ENCODE measurements at regions not wholly inside any gene's neighbourhood (a gene's known extent, or its start where the extent isn't known, plus 50 kb on each side); places are given as distances from the start of the nearest gene placed in this dataset.
"Not testable (repeated sequence)": the region's sequence is repeated elsewhere in the genome, so short reads cannot be mapped to it uniquely, and the experiment has no call there.

DNA sequence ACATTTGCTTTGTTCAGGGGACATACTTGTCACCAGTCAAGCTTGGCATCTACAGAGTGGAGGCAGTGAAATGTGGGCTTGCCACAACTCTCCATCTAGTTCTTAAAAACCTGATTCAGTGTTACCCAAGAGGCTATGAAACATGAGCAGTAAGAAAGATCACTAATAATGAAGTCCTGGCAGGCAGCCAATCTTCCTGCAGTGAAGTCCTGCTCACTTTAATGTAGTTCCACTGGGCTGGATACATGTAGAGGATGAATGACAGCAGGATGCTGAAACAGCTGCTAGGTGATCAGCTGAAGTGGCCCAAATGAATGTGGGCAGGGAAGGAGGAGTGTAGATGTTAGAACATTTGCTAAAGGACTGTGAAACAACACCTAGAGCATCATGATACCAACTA, 1213.1 kb downstream of the OLFM4 start:
- intact Hi-C loops (cut with DNase I) = no loop called here

DNA sequence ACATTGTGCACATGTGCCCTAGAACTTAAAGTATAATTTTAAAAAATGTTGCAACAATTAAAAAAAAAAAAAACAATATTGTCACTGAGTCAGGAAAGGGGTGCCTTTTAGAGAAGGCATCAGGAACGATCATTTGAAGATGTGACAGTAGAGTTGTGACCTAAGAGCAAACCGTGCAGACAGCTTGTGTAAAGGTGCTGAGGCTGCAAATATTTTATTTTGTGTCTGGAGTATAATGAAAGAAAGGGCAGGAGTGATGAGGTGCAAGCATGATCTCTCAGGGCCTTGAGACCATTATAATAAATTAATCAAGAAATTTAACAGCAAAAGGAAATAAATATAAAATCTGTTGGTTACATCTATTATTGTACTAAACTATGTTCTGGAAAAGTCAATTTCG, 1219.7 kb downstream of the OLFM4 start:
- intact Hi-C loops (cut with DNase I) = no loop called here
- no peak for DNase-seq (ENCODE audit: low spot score)

More for the DNA sequence above, 1213.1 kb downstream of the OLFM4 start:
- no peak for DNase-seq (ENCODE audit: low spot score)

DNA sequence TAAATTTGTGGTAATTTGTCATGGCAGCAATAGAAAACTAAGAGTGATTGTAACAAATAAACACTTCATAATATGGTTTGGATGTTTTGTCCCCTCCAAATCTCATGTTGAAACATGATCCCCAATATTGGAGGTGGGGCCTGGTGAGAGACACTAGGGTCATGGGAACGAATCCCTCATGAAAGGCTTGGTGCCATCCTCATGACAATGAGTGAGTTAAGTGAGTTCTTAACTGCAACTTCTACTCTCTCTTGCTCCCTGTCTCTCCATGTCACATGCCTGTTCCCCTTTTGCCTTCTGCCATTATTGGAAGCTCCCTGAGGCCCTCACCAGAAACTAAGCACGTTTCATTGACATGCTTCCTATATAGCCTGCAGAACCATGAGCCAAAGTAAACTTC, 1233.2 kb downstream of the OLFM4 start:
- intact Hi-C loops (cut with DNase I) = no loop called here
- no peak for DNase-seq (ENCODE audit: low spot score)

DNA sequence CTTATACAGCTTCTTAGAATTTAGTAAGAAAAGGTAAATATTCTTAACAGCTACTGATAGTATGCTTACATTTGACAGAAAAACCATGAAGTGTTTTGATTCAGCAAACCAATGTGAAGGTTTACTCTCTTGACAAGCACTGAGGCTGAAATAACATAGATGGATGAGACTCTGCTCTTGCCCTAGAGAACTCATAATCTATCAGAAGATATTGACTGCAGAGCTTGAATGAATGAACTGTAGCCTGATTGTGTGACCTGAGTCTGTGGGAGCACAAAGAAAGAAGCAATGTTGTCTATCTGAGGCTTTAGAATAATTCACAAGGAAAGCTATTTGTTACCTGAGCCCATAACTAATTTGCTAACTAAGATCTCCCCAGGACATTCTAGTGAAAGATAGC, 1235.3 kb downstream of the OLFM4 start:
- no peak for DNase-seq (ENCODE audit: low spot score)
- intact Hi-C loops (cut with DNase I) = no loop called here

DNA sequence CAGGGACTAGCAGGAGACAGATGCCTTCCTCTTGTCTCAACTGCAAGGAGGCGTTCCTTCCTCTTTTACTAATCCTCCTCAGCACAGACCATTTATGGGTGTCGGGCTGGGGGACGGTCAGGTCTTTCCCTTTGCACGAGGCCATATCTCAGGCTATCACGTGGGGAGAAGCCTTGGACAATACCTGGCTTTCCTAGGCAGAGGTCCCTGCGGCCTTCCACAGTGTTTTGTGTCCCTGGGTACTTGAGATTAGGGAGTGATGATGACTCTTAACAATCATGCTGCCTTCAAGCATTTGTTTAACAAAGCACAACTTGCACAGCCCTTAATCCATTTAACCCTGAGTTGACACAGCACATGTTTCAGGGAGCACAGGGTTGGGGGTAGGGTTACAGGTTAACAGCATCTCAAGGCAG, 1238.6 kb downstream of the OLFM4 start:
- intact Hi-C loops (cut with DNase I); DNase-seq (ENCODE audit: low spot score): not testable (repeated sequence)

DNA sequence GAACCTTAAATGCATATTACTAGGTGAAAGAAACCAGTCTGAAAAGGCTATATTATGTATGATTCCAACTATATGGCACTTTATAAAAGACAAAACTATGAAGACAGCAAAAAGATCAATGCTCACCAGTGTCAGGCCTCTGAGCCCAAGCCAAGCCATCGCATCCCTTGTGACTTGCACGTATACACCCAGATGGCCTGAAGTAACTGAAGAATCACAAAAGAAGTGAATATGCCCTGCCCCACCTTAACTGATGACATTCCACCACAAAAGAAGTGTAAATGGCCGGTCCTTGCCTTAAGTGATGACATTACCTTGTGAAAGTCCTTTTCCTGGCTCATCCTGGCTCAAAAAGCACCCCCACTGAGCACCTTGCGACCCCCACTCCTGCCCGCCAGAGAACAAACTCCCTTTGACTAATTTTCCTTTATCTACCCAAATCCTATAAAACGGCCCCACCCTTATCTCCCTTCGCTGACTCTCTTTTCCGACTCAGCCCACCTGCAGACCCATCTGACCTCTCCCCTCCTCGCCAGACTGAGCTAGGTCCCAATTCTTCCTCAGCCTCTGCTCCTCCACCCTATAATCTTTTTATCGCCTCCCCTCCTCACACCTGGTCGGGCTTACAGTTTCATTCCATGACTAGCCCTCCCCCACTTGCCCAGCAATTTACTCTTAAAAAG, 1239.5 kb downstream of the OLFM4 start:
- DNase-seq (ENCODE audit: low spot score); intact Hi-C loops (cut with DNase I): not testable (repeated sequence)

DNA sequence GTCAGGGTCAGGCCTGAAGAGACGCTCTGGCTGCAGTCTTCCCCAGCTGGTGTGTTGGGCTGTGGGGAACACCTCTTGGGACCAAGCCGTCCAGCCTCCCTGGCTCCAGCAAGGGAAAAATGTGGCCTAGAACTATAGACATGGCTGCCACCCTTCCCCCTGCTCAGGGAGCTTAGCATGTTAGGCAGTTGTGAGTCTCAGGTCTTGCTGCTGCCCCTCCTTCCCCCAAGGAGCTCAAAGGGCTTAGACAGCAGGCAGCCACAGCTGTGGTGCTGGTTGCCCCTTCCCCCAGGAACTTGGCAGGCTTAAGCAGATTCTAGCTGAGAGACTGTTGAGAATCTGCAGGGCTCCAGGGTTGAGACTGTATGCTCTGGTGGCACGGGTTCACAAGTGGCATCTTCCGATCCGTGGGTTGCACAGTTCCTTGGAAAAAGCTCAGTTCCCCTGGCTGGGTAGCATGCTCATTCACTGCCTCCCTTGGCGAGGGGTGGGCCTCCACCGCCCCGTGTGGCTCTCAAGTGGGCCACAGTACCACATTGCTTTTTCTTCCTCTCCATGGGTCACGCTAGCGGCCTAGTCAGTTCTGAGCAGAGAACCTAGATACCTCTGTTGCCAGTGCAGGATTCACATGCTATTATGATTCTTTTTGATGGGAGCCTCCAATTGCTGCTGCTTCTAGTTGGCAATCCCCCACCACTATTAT, 1258.6 kb downstream of the OLFM4 start:
- intact Hi-C loops (cut with DNase I) = no loop called here
- DNase-seq (ENCODE audit: low spot score) = no peak

DNA sequence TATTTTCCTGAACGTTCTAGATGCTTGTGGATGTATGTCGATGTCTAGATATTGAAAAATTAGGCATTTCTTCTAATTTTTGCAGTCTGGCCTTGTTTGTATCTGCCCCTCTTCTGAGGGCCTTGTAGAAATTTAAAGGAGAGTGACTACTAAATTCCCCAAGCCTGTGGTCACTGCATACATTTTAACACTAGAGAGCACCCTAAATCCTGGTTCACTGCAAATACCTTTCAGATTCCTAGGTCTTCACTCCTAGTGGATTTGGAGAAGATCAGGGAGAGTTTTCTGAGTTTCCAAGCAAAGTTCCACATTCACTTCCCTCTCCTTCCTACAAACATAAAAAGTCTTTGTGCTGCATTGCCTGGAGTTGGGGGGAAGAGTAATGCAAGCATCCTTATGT, 1272.5 kb downstream of the OLFM4 start:
- intact Hi-C loops (cut with DNase I) = no loop called here
- no peak for DNase-seq (ENCODE audit: low spot score)

DNA sequence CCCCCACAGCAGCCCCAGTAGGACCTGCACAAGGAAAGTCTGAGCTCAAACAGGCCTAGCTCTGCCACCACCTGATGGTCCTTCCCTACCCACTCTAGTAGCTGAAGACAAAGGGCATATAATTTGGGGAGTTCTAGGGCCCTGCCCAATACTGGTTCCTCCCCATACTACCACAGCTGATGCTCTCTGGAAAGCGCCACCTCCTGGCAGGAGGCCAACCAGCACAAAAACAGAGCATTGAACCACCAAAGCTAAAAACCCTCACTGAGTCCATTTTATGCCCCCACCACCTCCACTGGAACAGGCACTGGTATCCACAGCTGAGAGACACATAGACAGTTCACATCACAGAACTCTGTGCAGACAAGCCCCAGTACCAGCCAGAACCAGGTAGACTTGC, 1276.8 kb downstream of the OLFM4 start:
- DNase-seq (ENCODE audit: low spot score) = no peak
- intact Hi-C loops (cut with DNase I) = no loop called here

DNA sequence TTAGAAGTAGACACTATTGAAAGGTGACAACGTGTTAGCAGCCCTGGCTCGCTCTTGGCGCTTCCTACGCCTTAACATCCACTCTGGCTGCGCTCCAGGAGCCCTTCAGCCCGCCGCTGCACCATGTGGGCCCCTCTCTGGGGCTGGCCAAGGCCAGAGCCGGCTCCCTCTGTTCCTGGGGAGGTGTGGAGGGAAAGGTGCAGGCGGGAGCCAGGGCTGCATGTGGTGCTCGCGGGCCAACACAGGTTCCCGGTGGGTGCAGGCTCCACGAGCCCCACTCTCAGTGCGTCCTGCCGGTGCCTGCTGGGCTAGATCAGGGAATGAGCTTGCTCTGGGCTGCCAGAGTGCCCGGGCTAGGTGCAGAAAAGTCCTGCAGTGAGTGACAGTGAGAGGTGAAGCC, 1284.3 kb downstream of the OLFM4 start:
- no peak for DNase-seq (ENCODE audit: low spot score)
- intact Hi-C loops (cut with DNase I) = no loop called here

DNA sequence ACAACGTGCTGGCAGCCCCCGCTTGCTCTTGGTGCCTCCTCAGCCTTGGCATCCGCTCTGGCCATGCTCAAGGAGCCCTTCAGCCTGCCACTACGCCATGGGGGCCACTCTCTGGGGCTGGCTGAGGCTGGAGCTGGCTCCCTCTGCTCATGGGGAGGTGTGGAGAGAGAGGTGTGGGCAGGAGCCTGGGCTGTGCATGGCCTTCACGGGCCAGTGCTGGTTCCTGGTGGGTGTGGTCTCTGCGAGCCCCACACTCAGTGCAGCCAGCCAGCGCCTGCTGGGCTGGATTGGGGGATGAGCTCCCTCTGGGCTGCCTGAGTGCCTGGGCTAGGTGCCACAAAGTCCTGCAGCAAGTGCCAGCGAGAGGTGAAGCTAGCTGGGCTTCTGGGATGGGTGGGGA, 1289.1 kb downstream of the OLFM4 start:
- intact Hi-C loops (cut with DNase I) = no loop called here
- DNase-seq (ENCODE audit: low spot score) = no peak

DNA sequence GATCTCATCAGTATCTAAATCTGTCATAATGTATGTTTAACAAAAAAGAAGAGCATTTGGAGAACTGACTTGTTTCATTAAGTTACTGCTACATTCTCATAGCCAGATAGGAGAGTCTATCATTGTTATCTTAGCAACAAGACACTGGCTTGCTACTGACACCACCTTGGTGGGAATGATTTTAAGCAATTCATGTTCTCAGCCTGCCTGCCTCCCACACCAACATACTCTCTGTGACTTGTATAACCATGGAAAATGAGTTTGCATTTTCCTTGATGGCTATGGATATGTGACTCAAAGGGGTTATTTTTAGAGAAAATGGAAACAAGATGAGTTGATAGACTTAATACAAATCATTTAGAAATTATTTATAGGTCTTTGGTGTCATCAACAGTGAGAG, 1308.9 kb downstream of the OLFM4 start:
- intact Hi-C loops (cut with DNase I) = no loop called here
- no peak for DNase-seq (ENCODE audit: low spot score)

DNA sequence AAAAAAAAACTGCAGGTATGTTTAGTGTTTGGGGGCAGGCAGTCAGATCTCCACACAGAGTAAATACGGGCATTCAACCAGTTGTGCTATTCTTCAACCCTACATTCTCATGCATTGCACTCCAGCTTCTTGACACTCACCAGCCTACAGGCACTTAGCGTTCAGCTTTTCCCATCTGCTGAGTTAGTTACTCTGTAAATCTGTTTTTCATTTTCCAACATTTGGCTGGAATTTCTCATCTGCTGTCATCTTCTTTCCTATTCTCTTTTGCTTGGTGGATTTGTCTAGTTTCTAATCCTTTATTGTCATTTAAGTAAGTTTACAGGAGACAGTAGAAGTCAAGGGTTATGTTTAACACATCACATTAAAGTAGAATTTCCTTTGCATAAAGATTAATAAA, 1318.9 kb downstream of the OLFM4 start:
- intact Hi-C loops (cut with DNase I) = no loop called here
- no peak for DNase-seq (ENCODE audit: low spot score)

DNA sequence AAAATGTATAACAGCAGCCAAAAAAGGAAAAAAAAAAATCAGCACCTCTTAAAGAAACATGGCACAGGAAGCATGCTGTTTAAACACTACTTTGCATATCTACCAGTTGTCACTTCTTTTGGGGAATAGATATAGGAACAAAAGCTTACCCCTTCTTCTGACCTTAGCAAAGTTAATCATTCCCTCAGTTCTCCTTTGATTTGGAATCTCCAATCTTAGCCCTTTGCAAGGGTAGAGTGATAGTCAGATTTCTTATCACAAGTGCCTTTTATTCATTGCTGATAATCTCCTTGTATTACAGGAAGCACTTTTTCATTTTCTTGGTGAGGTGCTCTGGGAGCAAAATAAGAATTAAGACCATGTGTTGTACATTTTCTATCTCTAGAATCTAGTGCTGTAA, 1327.6 kb downstream of the OLFM4 start:
- no peak for DNase-seq (ENCODE audit: low spot score)
- intact Hi-C loops (cut with DNase I) = no loop called here

DNA sequence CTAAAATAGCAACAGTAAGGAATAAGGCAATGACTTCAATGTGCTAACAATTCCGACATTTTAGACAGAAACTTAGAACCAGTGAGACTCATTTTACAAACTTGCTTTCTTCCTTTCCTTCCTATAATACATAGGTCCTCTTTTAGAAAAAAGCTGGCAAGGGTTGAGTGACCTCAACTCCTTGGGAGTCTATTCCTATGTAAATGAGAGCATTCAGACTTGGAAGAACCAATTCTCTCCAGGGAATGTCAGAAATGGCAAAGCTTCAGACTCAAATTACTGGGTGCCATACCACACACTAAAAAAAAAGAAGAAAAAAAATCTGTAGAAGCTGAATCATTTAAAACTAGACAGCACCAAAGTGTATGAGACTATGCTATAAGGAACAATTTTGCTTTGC, 1328.2 kb downstream of the OLFM4 start:
- intact Hi-C loops (cut with DNase I) = no loop called here
- no peak for DNase-seq (ENCODE audit: low spot score)

DNA sequence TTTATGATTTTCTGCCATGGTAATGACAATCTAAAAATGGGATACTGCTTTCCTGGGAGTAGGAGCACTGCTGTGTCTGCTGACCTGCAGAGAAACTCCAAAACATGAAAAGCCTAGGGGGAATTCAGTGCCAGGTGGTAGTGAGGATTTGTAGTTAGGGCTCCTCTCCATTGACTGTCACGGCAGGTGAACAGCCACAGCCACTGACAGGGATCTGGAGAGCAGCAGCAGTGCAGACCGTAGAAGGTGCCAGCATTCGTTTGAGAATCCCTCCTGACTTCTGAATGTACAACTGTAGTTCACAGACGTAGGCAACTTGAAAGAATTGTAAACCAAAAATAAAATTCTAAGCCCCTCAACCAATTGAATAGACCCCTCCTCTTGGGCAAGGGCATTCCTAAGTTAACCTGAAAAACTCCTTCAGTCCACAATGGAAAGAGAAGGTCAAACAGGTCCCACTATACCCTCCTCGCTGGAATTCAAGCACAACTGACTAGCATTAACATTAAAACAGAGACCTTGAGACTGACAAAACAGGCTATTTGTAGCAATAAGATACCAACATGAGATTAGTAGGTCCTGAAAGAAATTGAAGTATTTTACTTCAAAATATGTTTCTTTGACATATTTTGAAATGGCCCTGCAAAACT, 1328.8 kb downstream of the OLFM4 start:
- intact Hi-C loops (cut with DNase I) = no loop called here
- DNase-seq (ENCODE audit: low spot score) = no peak

DNA sequence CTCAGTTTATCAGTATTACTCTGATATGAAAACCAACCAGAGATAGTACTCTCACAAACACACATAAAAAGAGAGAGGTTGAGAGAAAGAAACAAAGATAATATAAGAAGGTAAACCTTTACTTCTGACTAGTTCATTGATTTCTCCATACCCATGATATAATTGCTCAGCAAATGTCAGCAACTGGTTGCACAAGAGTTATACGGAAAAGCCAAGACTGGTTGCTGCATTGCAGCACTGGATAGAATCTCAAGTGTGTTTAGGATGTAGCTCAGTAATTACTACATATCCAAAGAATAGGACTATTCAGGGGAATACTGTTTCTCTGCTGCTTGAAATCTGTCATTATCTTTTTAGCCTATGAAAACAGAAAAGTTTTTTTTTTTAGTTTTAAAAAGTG, 1332.8 kb downstream of the OLFM4 start:
- no peak for DNase-seq (ENCODE audit: low spot score)
- intact Hi-C loops (cut with DNase I) = no loop called here

DNA sequence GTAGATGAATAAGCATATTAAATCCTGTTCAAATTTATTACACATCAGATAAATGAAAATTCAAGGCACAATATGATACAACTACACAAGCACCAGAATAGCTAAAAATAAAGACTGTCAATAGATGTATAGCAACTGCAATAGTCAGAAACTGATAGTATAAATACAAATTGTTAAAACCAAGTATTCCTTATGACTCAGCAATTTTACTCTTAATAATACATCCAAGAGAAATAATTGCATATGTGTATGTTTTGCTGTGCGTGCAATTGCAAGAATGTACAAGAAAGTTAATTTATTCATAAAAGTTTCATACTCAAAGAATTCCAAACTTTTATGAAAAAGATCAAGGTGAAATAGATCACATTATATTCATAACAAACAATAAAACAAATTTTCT, 1338.1 kb downstream of the OLFM4 start:
- intact Hi-C loops (cut with DNase I) = no loop called here
- DNase-seq (ENCODE audit: low spot score) = no peak

DNA sequence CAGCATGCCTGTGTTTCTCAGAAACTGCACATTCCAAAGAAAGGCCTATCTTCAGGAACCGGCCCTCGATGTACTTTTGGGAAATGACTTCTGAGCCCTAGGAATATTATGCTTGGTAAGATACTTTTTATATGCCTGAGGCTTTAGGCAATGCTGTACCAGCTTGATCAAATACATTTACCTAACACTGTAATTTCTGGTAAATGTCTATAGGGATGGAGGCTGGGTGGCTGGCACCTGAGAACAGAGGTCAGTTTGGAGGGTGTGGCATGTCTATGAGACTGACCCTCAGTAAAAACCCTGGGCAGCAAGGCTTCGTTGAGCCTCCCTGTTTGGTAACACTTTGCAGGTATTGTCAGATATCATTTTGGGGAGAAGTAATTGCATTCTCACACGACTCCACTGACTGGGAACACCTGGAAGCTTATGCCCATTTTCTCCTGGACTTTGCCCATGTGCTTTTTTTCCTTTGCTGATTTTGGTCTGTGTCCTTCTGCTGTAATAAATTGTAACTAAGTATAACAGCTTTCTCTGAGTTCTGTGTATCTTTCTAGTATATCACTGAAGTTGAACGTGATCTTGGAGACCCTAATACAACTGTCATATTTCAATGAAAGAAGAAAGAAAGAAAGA, 1339.1 kb downstream of the OLFM4 start:
- intact Hi-C loops (cut with DNase I) = no loop called here
- no peak for DNase-seq (ENCODE audit: low spot score)

DNA sequence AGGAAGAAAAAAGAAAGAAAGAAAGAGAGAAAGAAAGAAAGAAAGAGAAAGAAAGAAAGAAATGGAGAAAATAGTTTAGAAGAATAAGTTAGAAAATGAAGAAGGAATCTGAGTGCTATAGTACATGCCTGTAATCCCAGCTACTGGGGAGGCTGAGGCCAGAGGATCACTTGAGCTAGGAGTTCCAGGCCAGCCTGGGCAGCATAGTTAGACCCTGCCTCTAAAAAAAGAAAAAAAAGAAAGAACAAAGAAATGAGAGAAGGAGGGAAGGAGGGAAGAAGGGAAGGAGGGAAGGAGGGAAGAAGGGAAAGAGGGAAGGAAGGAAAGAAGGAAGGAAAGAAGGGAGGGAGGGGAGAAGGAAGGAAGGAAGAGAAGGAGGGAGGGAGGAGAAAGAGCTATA, 1339.8 kb downstream of the OLFM4 start:
- intact Hi-C loops (cut with DNase I) = no loop called here
- no peak for DNase-seq (ENCODE audit: low spot score)

DNA sequence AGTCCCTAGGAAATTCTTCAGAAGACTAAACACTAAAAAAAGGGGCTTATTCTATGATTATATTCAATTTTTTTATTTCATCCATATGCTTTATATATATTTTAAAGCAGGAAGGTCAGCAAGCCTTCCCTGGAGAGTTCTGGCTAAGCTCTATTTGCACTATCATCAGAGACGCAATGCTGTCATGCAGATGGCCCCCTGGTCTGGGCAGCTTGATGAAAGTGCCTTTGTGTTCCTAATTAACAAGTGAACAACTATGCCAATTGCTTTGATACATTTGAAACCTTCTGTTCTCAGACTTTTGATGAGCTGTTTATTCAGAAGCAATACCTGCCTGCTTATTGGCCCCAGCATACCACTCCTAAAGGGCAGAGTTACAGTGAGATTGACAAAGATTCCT, 1344.6 kb downstream of the OLFM4 start:
- intact Hi-C loops (cut with DNase I) = no loop called here
- DNase-seq (ENCODE audit: low spot score) = no peak

Measured in cardiac septum (tissue), 1 donor.